WTC11 (cell line): ENCODE measurements at regions not wholly inside any gene's neighbourhood (a gene's known extent, or its start where the extent isn't known, plus 50 kb on each side); places are given as distances from the start of the nearest gene placed in this dataset.

Source experiments
- ATAC-seq: fragments of 200-7000 bp; cut with Tn5 transposase; 2 replicates; pipeline ENCODE4 v1.10.0; 2021; ENCODE audit warnings: mild to moderate bottlenecking, moderate library complexity
- CTCF ChIA-PET: fragments of 300-600 bp; sonication (Branson Sonifier 250); formaldehyde crosslinking; loops from one replicate; lab custom pipeline; 2021; ENCODE audit warnings: antibody characterized with exemption; lab: Charles Lee
- POLR2A ChIA-PET: fragments of 350-600 bp; sonication (Branson Sonifier 250); formaldehyde crosslinking; loops from one replicate; lab custom pipeline; 2021; ENCODE audit warnings: antibody characterized with exemption; lab: Charles Lee
- DNase-seq: peaks from one replicate; pipeline ENCODE4 v3.0.0; 2021; ENCODE audit warnings: low spot score
- H3K27ac Mint-ChIP-seq: 2 replicates; pipeline ENCODE4 v1.8.0; 2021; ENCODE audit warnings: mixed read lengths
- H3K27me3 Mint-ChIP-seq: 2 replicates; pipeline ENCODE4 v1.8.0; 2021; ENCODE audit warnings: low read depth, mild to moderate bottlenecking, moderate library complexity, mixed read lengths
- H3K36me3 Mint-ChIP-seq: 2 replicates; pipeline ENCODE4 v1.8.0; 2021; ENCODE audit warnings: mixed read lengths
- H3K4me1 Mint-ChIP-seq: 2 replicates; pipeline ENCODE4 v1.8.0; 2022; ENCODE audit warnings: mixed read lengths
- H3K4me3 Mint-ChIP-seq: 2 replicates; pipeline ENCODE4 v1.8.0; 2021; ENCODE audit warnings: mild to moderate bottlenecking, moderate library complexity, mixed read lengths
- H3K9me3 Mint-ChIP-seq: 2 replicates; pipeline ENCODE4 v1.8.0; 2021; ENCODE audit warnings: mixed read lengths
- CBFB ChIP-seq: sonication (generic); formaldehyde crosslinking; IDR thresholded peaks from 2 replicates; pipeline ENCODE4 v1.8.1; 2022; ENCODE audit warnings: mild to moderate bottlenecking, low read depth, missing genetic modification reagents
- CREB1 ChIP-seq: sonication (generic); formaldehyde crosslinking; IDR thresholded peaks from 2 replicates; pipeline ENCODE4 v1.8.0; 2023; ENCODE audit warnings: mild to moderate bottlenecking, missing genetic modification reagents
- ELF4 ChIP-seq: sonication (generic); formaldehyde crosslinking; IDR thresholded peaks from 2 replicates; pipeline ENCODE4 v1.8.1; 2022; ENCODE audit warnings: low read depth, mild to moderate bottlenecking, moderate library complexity, missing genetic modification reagents
- ERG ChIP-seq: fragments of 250-450 bp; sonication (Bioruptor Pico); IDR thresholded peaks from 2 replicates; pipeline ENCODE4 v1.8.0; 2021; ENCODE audit warnings: mild to moderate bottlenecking
- ESRRA ChIP-seq: sonication (generic); formaldehyde crosslinking; IDR thresholded peaks from 2 replicates; pipeline ENCODE4 v1.8.1; 2022; ENCODE audit warnings: mild to moderate bottlenecking, missing genetic modification reagents, borderline replicate concordance
- FOXP1 ChIP-seq: sonication (generic); formaldehyde crosslinking; IDR thresholded peaks from 2 replicates; pipeline ENCODE4 v1.8.0; 2022; ENCODE audit warnings: missing genetic modification reagents, mild to moderate bottlenecking, moderate library complexity, borderline replicate concordance
- JAZF1 ChIP-seq: fragments of 250-450 bp; sonication (Bioruptor Pico); IDR thresholded peaks from 2 replicates; pipeline ENCODE4 v1.9.0; 2021; ENCODE audit warnings: moderate library complexity, mild to moderate bottlenecking, inconsistent platforms
- MXD4 ChIP-seq: fragments of 250-450 bp; sonication (Bioruptor Pico); IDR thresholded peaks from 2 replicates; pipeline ENCODE4 v1.8.0; 2021; ENCODE audit warnings: mild to moderate bottlenecking, moderate library complexity, borderline replicate concordance
- MYBL2 ChIP-seq: sonication (generic); formaldehyde crosslinking; IDR thresholded peaks from 2 replicates; pipeline ENCODE4 v1.8.1; 2023; ENCODE audit warnings: mild to moderate bottlenecking, moderate library complexity, missing genetic modification reagents
- NFATC4 ChIP-seq: fragments of 250-450 bp; sonication (Bioruptor Pico); IDR thresholded peaks from 2 replicates; pipeline ENCODE4 v1.9.0; 2021; ENCODE audit warnings: mild to moderate bottlenecking
- PREB ChIP-seq: sonication (generic); formaldehyde crosslinking; IDR thresholded peaks from 2 replicates; pipeline ENCODE4 v1.8.1; 2022; ENCODE audit warnings: mild to moderate bottlenecking, missing genetic modification reagents, moderate library complexity, borderline replicate concordance
- PRRX2 ChIP-seq: fragments of 250-450 bp; sonication (Bioruptor Pico); IDR thresholded peaks from 2 replicates; pipeline ENCODE4 v1.8.0; 2021; ENCODE audit warnings: mild to moderate bottlenecking
- SOX15 ChIP-seq: fragments of 250-450 bp; sonication (Bioruptor Pico); IDR thresholded peaks from 2 replicates; pipeline ENCODE4 v1.9.0; 2021; ENCODE audit warnings: mild to moderate bottlenecking
- SP1 ChIP-seq: sonication (generic); formaldehyde crosslinking; conservative IDR thresholded peaks from 2 replicates; pipeline ENCODE4 v1.8.1; 2022; ENCODE audit warnings: missing genetic modification reagents
- STAT6 ChIP-seq: sonication (generic); formaldehyde crosslinking; conservative IDR thresholded peaks from 2 replicates; pipeline ENCODE4 v1.8.1; 2023; ENCODE audit warnings: mild to moderate bottlenecking, low read depth, missing genetic modification reagents, moderate library complexity
- TCF7 ChIP-seq: sonication (generic); formaldehyde crosslinking; IDR thresholded peaks from 2 replicates; pipeline ENCODE4 v1.8.0; 2022; ENCODE audit warnings: mild to moderate bottlenecking, low read depth, missing genetic modification reagents, moderate library complexity
- USF1 ChIP-seq: sonication (generic); formaldehyde crosslinking; IDR thresholded peaks from 2 replicates; pipeline ENCODE4 v1.8.0; 2022; ENCODE audit warnings: mild to moderate bottlenecking, missing genetic modification reagents
- ZNF138 ChIP-seq: sonication (generic); formaldehyde crosslinking; conservative IDR thresholded peaks from 2 replicates; pipeline ENCODE4 v1.8.1; 2022; ENCODE audit warnings: mild to moderate bottlenecking, moderate library complexity, missing genetic modification reagents
- ZNF532 ChIP-seq: fragments of 250-450 bp; sonication (Bioruptor Pico); IDR thresholded peaks from 2 replicates; pipeline ENCODE4 v1.9.0; 2021; ENCODE audit warnings: mild to moderate bottlenecking, borderline replicate concordance

- ChIA-PET POLR2A (no interaction called here), CTCF (no interaction called here)
- no peak for TF ChIP-seq SP1
- no peak for TF ChIP-seq MXD4 (CRISPR knock-in tag)
- no peak for TF ChIP-seq PRRX2 (CRISPR knock-in tag)
- TF ChIP-seq PREB (CRISPR knock-in tag) = no peak
- no peak for TF ChIP-seq ELF4
- no peak for TF ChIP-seq MYBL2
- no peak for TF ChIP-seq NFATC4 (CRISPR knock-in tag)
- TF ChIP-seq USF1 (CRISPR knock-in tag) = no peak
- no peak for TF ChIP-seq CREB1 (CRISPR knock-in tag)
- no peak for TF ChIP-seq FOXP1 (CRISPR knock-in tag)
- no peak for TF ChIP-seq ERG (CRISPR knock-in tag)
- no peak for TF ChIP-seq STAT6 (CRISPR knock-in tag)
- no peak for TF ChIP-seq ZNF138 (CRISPR knock-in tag)
- TF ChIP-seq SOX15 (CRISPR knock-in tag) = no peak
- no peak for TF ChIP-seq TCF7 (CRISPR knock-in tag)
- TF ChIP-seq JAZF1 (CRISPR knock-in tag) = no peak
- TF ChIP-seq CBFB (CRISPR knock-in tag) = no peak
- no peak for TF ChIP-seq ESRRA (CRISPR knock-in tag)
- TF ChIP-seq ZNF532 (CRISPR knock-in tag) = no peak
- H3K27ac Mint-ChIP-seq = no peak overlapping the region; the same call in 1 of the 2 replicates
- no peak for DNase-seq
- H3K4me1 Mint-ChIP-seq = peaks cover 31% of the 10 kb centered on the region
- H3K27me3 Mint-ChIP-seq = no peaks in the 10 kb centered on the region
- peaks cover 8% of the 10 kb centered on the region for H3K36me3 Mint-ChIP-seq
- H3K4me3 Mint-ChIP-seq = no peak overlapping the region
- ATAC-seq = no peak
- peaks cover 6% of the 10 kb centered on the region for H3K9me3 Mint-ChIP-seq
These were observed 405.7 kb downstream of the KCNRG start for GRCh38 chr13:50420718-50421472.
